GM12878 (cell line): ENCODE measurements at regions not wholly inside any gene's neighbourhood (a gene's known extent, or its start where the extent isn't known, plus 50 kb on each side); places are given as distances from the start of the nearest gene placed in this dataset.

Source experiments
- ATF3 ChIP-seq: IDR thresholded peaks from 2 replicates; pipeline ENCODE4 v1.6.1; 2011; ENCODE audit warnings: low read depth, mild to moderate bottlenecking, low read length, moderate library complexity, borderline replicate concordance; ENCODE audit errors: extremely low read depth
- CTCF ChIP-seq, 3 experiments: IDR thresholded peaks in 2 of 3; conservative IDR thresholded peaks in 1 of 3; 2 replicates each; pipeline ENCODE4 v1.5.1; 2011; ENCODE audit warnings: low read depth in 3 of 3, low read length in 3 of 3, mild to moderate bottlenecking in 3 of 3, control low read depth in 2 of 3, moderate library complexity in 2 of 3, inconsistent platforms in 1 of 3, mixed read lengths in 1 of 3; ENCODE audit not compliant: control insufficient read depth in 2 of 3, insufficient read depth in 1 of 3; ENCODE audit errors: extremely low read depth in 1 of 3
- MAX ChIP-seq: IDR thresholded peaks from 2 replicates; pipeline ENCODE4 v1.6.1; 2012; ENCODE audit warnings: low read depth, low read length, improper control_type of control experiment
- POLR2A ChIP-seq: IDR thresholded peaks from 2 replicates; pipeline ENCODE4 v1.6.1; 2011; ENCODE audit warnings: low read depth, mild to moderate bottlenecking, low read length
- TCF12 ChIP-seq: IDR thresholded peaks from 2 replicates; pipeline ENCODE4 v1.6.1; 2011; ENCODE audit warnings: low read depth, mild to moderate bottlenecking, low read length

GRCh38 chr5:34534523-34535103 lies 121.5 kb upstream of the RAI14 start:
- TF ChIP-seq MAX (no peak), CTCF (IDR thresholded peaks at IDR 0.05 in 2 of 3, conservative IDR thresholded peaks at IDR 0.05 in 1 of 3; ENCODE audit: control insufficient read depth in 2 of 3, extremely low read depth in 1 of 3, insufficient read depth in 1 of 3, low read depth in 3 of 3, low read length in 3 of 3) (no peak), TCF12 (no peak), POLR2A (no peak), ATF3 (no peak)
